RWPE1 (cell line): ENCODE measurements at regions not wholly inside any gene's neighbourhood (a gene's known extent, or its start where the extent isn't known, plus 50 kb on each side); places are given as distances from the start of the nearest gene placed in this dataset.

Experiments used
- CTCF ChIA-PET: fragments of 350-600 bp; sonication (Branson Sonifier 250); formaldehyde crosslinking; extraction: SDS; loops from one replicate; lab custom pipeline; 2021; lab: Yijun Ruan, JAX
- POLR2A ChIA-PET: fragments of 400-600 bp; formaldehyde crosslinking; extraction: SDS; loops from one replicate; lab custom pipeline; 2020; ENCODE audit warnings: antibody characterized with exemption; ENCODE audit not compliant: low non-redundant PET; lab: Yijun Ruan, JAX
- DNase-seq: peaks from one replicate; pipeline ENCODE4 v3.0.0; 2012; ENCODE audit warnings: low spot score
- H3K27ac ChIP-seq: fragments of 450-650 bp; 2 replicates; pipeline ENCODE4 v1.5.1; 2017
- CTCF ChIP-seq: fragments of 450-650 bp; conservative IDR thresholded peaks from 2 replicates; pipeline ENCODE4 v1.5.1; 2017; ENCODE audit warnings: low read depth, mild to moderate bottlenecking

GRCh38 chr5:93674138-93674537, 67.3 kb downstream of the POU5F2 start:
- no peak for DNase-seq
- H3K27ac ChIP-seq: no peak overlapping the region
- ChIA-PET CTCF (interaction anchor here (0.6 kb wide), 1 partner anchor 94 kb away, joined by 4 read pairs; no protein-coding TSS in a partner anchor), POLR2A (no interaction called here)
- no peak for TF ChIP-seq CTCF

- no peak overlapping the region for H3K27ac ChIP-seq
- POLR2A ChIA-PET: no interaction called here
- CTCF ChIA-PET: no interaction called here
- no peak for DNase-seq
- TF ChIP-seq CTCF: no peak
These were observed 68.0 kb downstream of the POU5F2 start for GRCh38 chr5:93673316-93673954.

- CTCF ChIA-PET: interaction anchor here (0.6 to 0.7 kb wide), 3 partner anchors 11 to 77 kb away, joined by 3 read pairs; no protein-coding TSS in a partner anchor
- H3K27ac ChIP-seq: no peak overlapping the region
- POLR2A ChIA-PET: no interaction called here
- no peak for TF ChIP-seq CTCF
- DNase-seq: no peak
These were observed 75.8 kb downstream of the POU5F2 start for GRCh38 chr5:93665648-93666047.

GRCh38 chr5:93660677-93661076, 77.7 kb downstream of the NR2F1 start:
- ChIA-PET CTCF (interaction anchor here (0.6 kb wide), 1 partner anchor 1173 kb away, joined by 3 read pairs; no protein-coding TSS in a partner anchor), POLR2A (no interaction called here)
- no peak for TF ChIP-seq CTCF
- H3K27ac ChIP-seq: no peak overlapping the region
- no peak for DNase-seq

- H3K27ac ChIP-seq: no peak overlapping the region
These were observed 75.0 kb downstream of the NR2F1 start for GRCh38 chr5:93658044-93658443.

GRCh38 chr5:93654676-93655075, 71.7 kb downstream of the NR2F1 start:
- ChIA-PET CTCF (interaction anchor here (0.6 kb wide), 1 partner anchor 750 kb away, joined by 3 read pairs; no protein-coding TSS in a partner anchor), POLR2A (no interaction called here)
- TF ChIP-seq CTCF: no peak

More at GRCh38 chr5:93658044-93658443, 75.0 kb downstream of the NR2F1 start:
- POLR2A ChIA-PET: no interaction called here
- no peak for TF ChIP-seq CTCF
- CTCF ChIA-PET: interaction anchor here (0.6 kb wide), 1 partner anchor 10 kb away, joined by 4 read pairs; no protein-coding TSS in a partner anchor
- DNase-seq: no peak

More at GRCh38 chr5:93654676-93655075, 71.7 kb downstream of the NR2F1 start:
- no peak overlapping the region for H3K27ac ChIP-seq
- no peak for DNase-seq
